Fibroblast of lung (primary cell): ENCODE measurements at regions not wholly inside any gene's neighbourhood (a gene's known extent, or its start where the extent isn't known, plus 50 kb on each side); places are given as distances from the start of the nearest gene placed in this dataset.

Experiments
- CTCF ChIP-seq, 2 donors: IDR thresholded peaks in 1 of 2; conservative IDR thresholded peaks in 1 of 2; 1 replicate in 1 of 2; 2 replicates in 1 of 2; pipeline ENCODE4 v1.5.1; 2011 to 2012; ENCODE audit warnings: low read length in 2 of 2, control low read depth in 1 of 2, inconsistent platforms in 1 of 2, low read depth in 1 of 2, mild to moderate bottlenecking in 1 of 2
- EZH2 ChIP-seq: IDR thresholded peaks from 2 replicates; pipeline ENCODE4 v1.5.1; 2012; ENCODE audit warnings: low read length, control low read depth, mild to moderate bottlenecking; ENCODE audit errors: missing control alignments

- TF ChIP-seq CTCF (conservative IDR thresholded peaks at IDR 0.05 in 1 of 2, IDR thresholded peaks at IDR 0.05 in 1 of 2; ENCODE audit: low read depth in 1 of 2, low read length in 2 of 2) (no peak), EZH2 (no peak)
Measured at GRCh38 chr5:118220556-118221195, 767.7 kb downstream of the DTWD2 start.
